RWPE2 (cell line): ENCODE measurements at regions not wholly inside any gene's neighbourhood (a gene's known extent, or its start where the extent isn't known, plus 50 kb on each side); places are given as distances from the start of the nearest gene placed in this dataset.

ENCODE experiments used
- ATAC-seq: fragments of 200-7000 bp; cut with Tn5 transposase; 3 replicates; pipeline ENCODE4 v1.9.1; 2021; ENCODE audit warnings: low read depth
- DNase-seq: peaks from one replicate; pipeline ENCODE4 v3.0.0-alpha.2; 2020; ENCODE audit warnings: low spot score
- H3K27ac ChIP-seq: fragments of 450-650 bp; 2 replicates; pipeline ENCODE4 v1.5.1; 2017; ENCODE audit warnings: mild to moderate bottlenecking; ENCODE audit not compliant: poor library complexity, severe bottlenecking
- H3K27me3 ChIP-seq: fragments of 250-450 bp; sonication (Bioruptor Pico); 2 replicates; pipeline ENCODE4 v1.5.1; 2021; ENCODE audit warnings: mild to moderate bottlenecking, moderate library complexity; ENCODE audit not compliant: insufficient read depth, poor library complexity, severe bottlenecking
- H3K36me3 ChIP-seq: fragments of 250-450 bp; sonication (Bioruptor Pico); 2 replicates; pipeline ENCODE4 v1.5.1; 2020; ENCODE audit warnings: low read depth, mild to moderate bottlenecking, moderate library complexity
- H3K4me1 ChIP-seq: fragments of 250-450 bp; sonication (Bioruptor Pico); 2 replicates; pipeline ENCODE4 v1.5.1; 2021; ENCODE audit warnings: mild to moderate bottlenecking, moderate library complexity; ENCODE audit not compliant: insufficient read depth, poor library complexity, severe bottlenecking
- H3K4me3 ChIP-seq: fragments of 250-450 bp; sonication (Bioruptor Pico); 2 replicates; pipeline ENCODE4 v1.5.1; 2021; ENCODE audit warnings: mild to moderate bottlenecking, moderate library complexity; ENCODE audit not compliant: severe bottlenecking
- H3K9me3 ChIP-seq: fragments of 250-450 bp; sonication (Bioruptor Pico); 2 replicates; pipeline ENCODE4 v1.5.1; 2021; ENCODE audit warnings: mild to moderate bottlenecking, moderate library complexity; ENCODE audit not compliant: severe bottlenecking
- TF ChIP-seq, protein P1 (sequence below): fragments of 450-650 bp; IDR thresholded peaks from one replicate; pipeline ENCODE4 v1.5.1; 2017; ENCODE audit warnings: mild to moderate bottlenecking, moderate library complexity; ENCODE audit not compliant: poor library complexity, severe bottlenecking

DNA sequence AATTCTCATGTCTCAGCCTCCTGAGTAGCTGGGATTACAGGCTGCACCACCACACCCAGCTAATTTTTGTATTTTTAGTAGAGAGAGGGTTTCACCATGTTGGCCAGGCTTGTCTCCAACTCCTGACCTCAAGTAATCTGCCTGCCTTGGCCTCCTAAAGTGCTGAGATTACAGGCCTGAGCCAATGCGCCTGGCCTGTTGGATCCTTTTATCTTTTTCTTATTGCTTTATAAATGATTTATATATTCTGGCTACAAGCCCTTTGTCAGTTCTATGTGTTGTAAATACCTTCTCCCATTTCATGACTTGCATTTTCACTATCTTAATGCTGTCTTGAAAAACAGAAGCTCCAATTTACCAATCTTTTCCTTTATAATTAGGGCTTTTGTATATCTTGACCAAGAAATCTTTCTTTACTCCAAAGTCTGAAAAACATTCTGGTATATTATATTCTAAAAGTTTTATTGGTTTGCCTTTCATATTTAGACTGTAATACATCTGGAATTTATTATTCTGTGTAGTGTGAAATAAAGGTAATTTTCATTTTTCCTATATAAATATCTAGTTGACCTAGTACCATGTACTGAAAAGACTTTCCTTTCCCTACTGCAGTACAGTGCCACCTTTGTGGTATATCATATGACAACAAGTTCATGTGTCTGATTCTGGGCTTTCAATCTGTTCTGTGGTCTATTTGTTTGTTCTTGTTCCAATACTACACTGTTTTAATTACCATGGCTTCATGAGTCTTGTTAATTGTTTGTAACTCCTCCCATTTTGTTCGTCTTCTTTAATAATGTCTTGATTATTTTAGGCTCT lies 52.9 kb upstream of the RNU6-1 start:
- DNase-seq (no peak), ATAC-seq (no peak)
- no peaks in the 10 kb centered on the region for H3K27me3 ChIP-seq
- TF ChIP-seq, protein P1, sequence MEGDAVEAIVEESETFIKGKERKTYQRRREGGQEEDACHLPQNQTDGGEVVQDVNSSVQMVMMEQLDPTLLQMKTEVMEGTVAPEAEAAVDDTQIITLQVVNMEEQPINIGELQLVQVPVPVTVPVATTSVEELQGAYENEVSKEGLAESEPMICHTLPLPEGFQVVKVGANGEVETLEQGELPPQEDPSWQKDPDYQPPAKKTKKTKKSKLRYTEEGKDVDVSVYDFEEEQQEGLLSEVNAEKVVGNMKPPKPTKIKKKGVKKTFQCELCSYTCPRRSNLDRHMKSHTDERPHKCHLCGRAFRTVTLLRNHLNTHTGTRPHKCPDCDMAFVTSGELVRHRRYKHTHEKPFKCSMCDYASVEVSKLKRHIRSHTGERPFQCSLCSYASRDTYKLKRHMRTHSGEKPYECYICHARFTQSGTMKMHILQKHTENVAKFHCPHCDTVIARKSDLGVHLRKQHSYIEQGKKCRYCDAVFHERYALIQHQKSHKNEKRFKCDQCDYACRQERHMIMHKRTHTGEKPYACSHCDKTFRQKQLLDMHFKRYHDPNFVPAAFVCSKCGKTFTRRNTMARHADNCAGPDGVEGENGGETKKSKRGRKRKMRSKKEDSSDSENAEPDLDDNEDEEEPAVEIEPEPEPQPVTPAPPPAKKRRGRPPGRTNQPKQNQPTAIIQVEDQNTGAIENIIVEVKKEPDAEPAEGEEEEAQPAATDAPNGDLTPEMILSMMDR: no peak
- H3K9me3 ChIP-seq: peaks cover 12% of the 10 kb centered on the region
- no peak overlapping the region for H3K4me3 ChIP-seq
- H3K4me1 ChIP-seq: no peaks in the 10 kb centered on the region
- H3K36me3 ChIP-seq: no peaks in the 10 kb centered on the region
- H3K27ac ChIP-seq: no peak overlapping the region

GRCh38 chr15:67895237-67895636 lies 55.4 kb upstream of the RNU6-1 start:
- ATAC-seq (no peak), DNase-seq (no peak)
- Histone ChIP-seq H3K27me3 (no peaks in the 10 kb centered on the region), H3K36me3 (no peaks in the 10 kb centered on the region), H3K4me1 (no peaks in the 10 kb centered on the region), H3K4me3 (no peak overlapping the region), H3K27ac (no peak overlapping the region), H3K9me3 (peaks cover 12% of the 10 kb centered on the region)
- TF ChIP-seq, protein P1: no peak

DNA sequence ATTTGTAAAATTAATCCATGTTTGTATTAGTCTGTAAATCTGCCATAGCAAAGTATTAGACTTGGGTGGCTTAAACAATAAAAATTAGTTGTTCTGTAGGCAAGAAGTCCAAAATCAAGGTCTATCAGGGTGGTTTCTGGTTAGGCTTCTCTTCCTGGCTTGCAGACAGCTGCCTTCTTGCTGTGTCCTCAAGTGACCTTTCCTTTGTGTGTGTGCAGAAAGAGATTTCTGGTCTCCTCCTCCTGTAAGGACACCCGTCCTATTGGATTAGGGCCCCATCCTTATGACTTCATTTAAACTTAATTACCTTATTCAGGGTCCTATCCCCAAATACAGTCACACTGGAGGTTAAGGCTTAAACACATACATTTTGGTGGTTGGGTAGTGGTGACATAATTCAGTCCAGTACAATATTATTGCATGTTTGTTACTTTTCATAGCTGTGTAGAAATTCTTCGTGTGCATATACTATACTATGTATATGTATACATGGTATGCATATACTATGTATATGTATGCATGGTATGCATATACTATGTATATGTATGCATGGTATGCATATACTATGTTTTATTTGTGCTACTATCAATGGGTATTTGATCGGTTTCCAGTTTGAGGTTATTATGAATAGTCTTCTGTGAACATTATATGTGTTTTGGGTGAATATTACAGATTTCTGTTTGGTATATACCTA lies 57.9 kb upstream of the RNU6-1 start:
- no peaks in the 10 kb centered on the region for H3K27me3 ChIP-seq
- H3K4me1 ChIP-seq: no peaks in the 10 kb centered on the region
- no peak for DNase-seq
- no peak for ATAC-seq
- TF ChIP-seq, protein P1: no peak
- H3K4me3 ChIP-seq: no peak overlapping the region
- H3K36me3 ChIP-seq: no peaks in the 10 kb centered on the region
- no peak overlapping the region for H3K27ac ChIP-seq
- H3K9me3 ChIP-seq: peaks cover 8% of the 10 kb centered on the region

GRCh38 chr15:67899596-67900283 lies 59.9 kb upstream of the RNU6-1 start:
- DNase-seq: no peak
- Histone ChIP-seq H3K27ac (no peak overlapping the region), H3K36me3 (no peaks in the 10 kb centered on the region), H3K4me1 (no peaks in the 10 kb centered on the region), H3K27me3 (no peaks in the 10 kb centered on the region), H3K9me3 (peaks cover 8% of the 10 kb centered on the region), H3K4me3 (no peak overlapping the region)
- TF ChIP-seq, protein P1: no peak
- ATAC-seq: no peak
